CD4-positive, alpha-beta T cell (primary cell): ENCODE measurements at regions not wholly inside any gene's neighbourhood (a gene's known extent, or its start where the extent isn't known, plus 50 kb on each side); places are given as distances from the start of the nearest gene placed in this dataset.

Experiments
- ATAC-seq: fragments of 200-7000 bp; cut with Tn5 transposase; one replicate; pipeline ENCODE4 v1.10.0; 2022; ENCODE audit warnings: mild to moderate bottlenecking; ENCODE audit not compliant: poor library complexity
- CTCF ChIA-PET: fragments of 350-600 bp; sonication (Branson Sonifier 250); formaldehyde crosslinking; loops from one replicate; lab custom pipeline; 2021; ENCODE audit warnings: antibody characterized with exemption, inconsistent platforms; lab: Charles Lee
- POLR2A ChIA-PET: fragments of 350-600 bp; sonication (Branson Sonifier 250); formaldehyde crosslinking; loops from one replicate; lab custom pipeline; 2021; ENCODE audit warnings: antibody characterized with exemption, inconsistent platforms; lab: Charles Lee
- DNase-seq, 14 experiments: peaks; one replicate each; pipeline ENCODE4 v3.0.0-alpha.2; 2013 to 2020; ENCODE audit warnings: mixed read lengths in 2 of 14
- H3K27ac ChIP-seq, 2 donors: one replicate each; pipeline versions ENCODE4 v1.5.1 to v1.7.0; 2013; ENCODE audit warnings: low read length in 2 of 2, low read depth in 1 of 2, mild to moderate bottlenecking in 1 of 2
- H3K27me3 ChIP-seq, 2 experiments: 1 replicate in 1 of 2; 2 replicates in 1 of 2; pipeline versions ENCODE4 v1.6.1 to v1.7.0; 2013; ENCODE audit warnings: low read length in 2 of 2, control low read depth in 1 of 2, mild to moderate bottlenecking in 1 of 2, moderate library complexity in 1 of 2; ENCODE audit not compliant: insufficient read depth in 2 of 2, control insufficient read depth in 1 of 2
- H3K36me3 ChIP-seq: one replicate; pipeline ENCODE4 v1.6.1; 2013; ENCODE audit warnings: low read length, control low read depth; ENCODE audit not compliant: insufficient read depth
- H3K4me1 ChIP-seq: one replicate; pipeline ENCODE4 v1.6.1; 2013; ENCODE audit warnings: low read length, control low read depth; ENCODE audit not compliant: insufficient read depth
- H3K4me3 ChIP-seq: one replicate; pipeline ENCODE4 v1.5.1; 2013; ENCODE audit warnings: mild to moderate bottlenecking, low read length, moderate library complexity
- H3K9me3 ChIP-seq, 2 experiments: 1 replicate in 1 of 2; 2 replicates in 1 of 2; pipeline versions ENCODE4 v1.6.1 to v1.7.0; 2013; ENCODE audit warnings: low read length in 2 of 2, mild to moderate bottlenecking in 2 of 2, control low read depth in 1 of 2, moderate library complexity in 1 of 2; ENCODE audit not compliant: control insufficient read depth in 1 of 2, insufficient read depth in 1 of 2
- H3K27ac Mint-ChIP-seq: one replicate; pipeline ENCODE4 v1.8.0; 2020; ENCODE audit warnings: mixed read lengths
- H3K27me3 Mint-ChIP-seq: one replicate; pipeline ENCODE4 v1.8.0; 2021; ENCODE audit warnings: mixed read lengths
- H3K36me3 Mint-ChIP-seq: one replicate; pipeline ENCODE4 v1.8.0; 2021; ENCODE audit warnings: low read depth, mixed read lengths
- H3K4me1 Mint-ChIP-seq: one replicate; pipeline ENCODE4 v1.8.0; 2021; ENCODE audit warnings: low read depth, mixed read lengths
- H3K4me3 Mint-ChIP-seq: one replicate; pipeline ENCODE4 v1.8.0; 2020; ENCODE audit warnings: mild to moderate bottlenecking, mixed read lengths
- H3K9me3 Mint-ChIP-seq: one replicate; pipeline ENCODE4 v1.8.0; 2020; ENCODE audit warnings: mixed read lengths
- intact Hi-C, 2 experiments: fragments of 100-400 bp; cut with DNase I in 1 of 2; cut with micrococcal nuclease in 1 of 2; formaldehyde crosslinking; loops; one replicate each; pipeline versions ENCODE4 v1.15.1 to v1.9.0; 2023 to 2025; cut with DNase I, micrococcal nuclease
- TF ChIP-seq, protein P1 (sequence below): fragments of 200-600 bp; IDR thresholded peaks from one replicate; pipeline ENCODE4 v1.8.0; 2022; ENCODE audit warnings: antibody characterized with exemption, mild to moderate bottlenecking

- DNase-seq = no peak
- H3K9me3 Mint-ChIP-seq = no peaks in the 10 kb centered on the region
- POLR2A ChIA-PET = interaction anchor here (1.1 kb wide), 1 partner anchor 10 kb away, joined by 3 read pairs; no protein-coding TSS in a partner anchor
Observed at GRCh38 chr2:13102397-13103063, 385.8 kb downstream of the TRIB2 start.

DNA sequence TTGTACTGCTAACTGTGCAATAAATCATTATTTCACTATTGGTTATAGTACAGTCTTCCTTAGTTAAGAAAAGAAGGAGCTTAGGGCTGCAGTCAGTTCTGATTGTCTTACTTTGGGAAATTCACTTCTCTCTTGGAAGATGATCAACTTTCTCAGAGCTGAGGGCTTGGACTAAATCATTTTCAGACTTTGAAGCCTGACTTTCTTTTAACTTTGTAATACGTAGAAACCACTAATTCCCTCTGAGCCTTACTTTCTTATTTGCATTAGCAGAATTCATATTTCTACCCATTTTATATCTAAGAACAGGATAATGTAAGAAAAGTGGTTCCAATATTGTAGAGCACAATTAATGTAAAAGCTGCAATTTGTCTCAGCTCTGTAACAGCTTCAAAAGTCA, 386.4 kb downstream of the TRIB2 start:
- Histone ChIP-seq H3K9me3 (peaks cover 0 to 3% of the 10 kb centered on the region in 2 experiments), H3K36me3 (no peaks in the 10 kb centered on the region), H3K27me3 (peaks cover 5 to 6% of the 10 kb centered on the region in 2 experiments), H3K27ac (no peak overlapping the region), H3K4me1 (no peaks in the 10 kb centered on the region), H3K4me3 (no peak overlapping the region)
- ATAC-seq (no peak), DNase-seq (no peak)
- intact Hi-C loops = no loop called here
- ChIA-PET CTCF (no interaction called here), POLR2A (interaction anchor here (1.1 kb wide), 1 partner anchor 10 kb away, joined by 3 read pairs; no protein-coding TSS in a partner anchor)
- no peaks in the 10 kb centered on the region for H3K9me3 Mint-ChIP-seq
- peaks cover 17% of the 10 kb centered on the region for H3K27me3 Mint-ChIP-seq
- no peak overlapping the region for H3K27ac Mint-ChIP-seq
- H3K36me3 Mint-ChIP-seq = no peaks in the 10 kb centered on the region
- no peak overlapping the region for H3K4me3 Mint-ChIP-seq
- TF ChIP-seq, protein P1, sequence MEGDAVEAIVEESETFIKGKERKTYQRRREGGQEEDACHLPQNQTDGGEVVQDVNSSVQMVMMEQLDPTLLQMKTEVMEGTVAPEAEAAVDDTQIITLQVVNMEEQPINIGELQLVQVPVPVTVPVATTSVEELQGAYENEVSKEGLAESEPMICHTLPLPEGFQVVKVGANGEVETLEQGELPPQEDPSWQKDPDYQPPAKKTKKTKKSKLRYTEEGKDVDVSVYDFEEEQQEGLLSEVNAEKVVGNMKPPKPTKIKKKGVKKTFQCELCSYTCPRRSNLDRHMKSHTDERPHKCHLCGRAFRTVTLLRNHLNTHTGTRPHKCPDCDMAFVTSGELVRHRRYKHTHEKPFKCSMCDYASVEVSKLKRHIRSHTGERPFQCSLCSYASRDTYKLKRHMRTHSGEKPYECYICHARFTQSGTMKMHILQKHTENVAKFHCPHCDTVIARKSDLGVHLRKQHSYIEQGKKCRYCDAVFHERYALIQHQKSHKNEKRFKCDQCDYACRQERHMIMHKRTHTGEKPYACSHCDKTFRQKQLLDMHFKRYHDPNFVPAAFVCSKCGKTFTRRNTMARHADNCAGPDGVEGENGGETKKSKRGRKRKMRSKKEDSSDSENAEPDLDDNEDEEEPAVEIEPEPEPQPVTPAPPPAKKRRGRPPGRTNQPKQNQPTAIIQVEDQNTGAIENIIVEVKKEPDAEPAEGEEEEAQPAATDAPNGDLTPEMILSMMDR = no peak
- H3K4me1 Mint-ChIP-seq = no peaks in the 10 kb centered on the region

More at GRCh38 chr2:13102397-13103063, 385.8 kb downstream of the TRIB2 start:
- ATAC-seq = no peak
- Mint-ChIP-seq H3K4me1 (no peaks in the 10 kb centered on the region), H3K27ac (no peak overlapping the region), H3K4me3 (no peak overlapping the region), H3K27me3 (peaks cover 23% of the 10 kb centered on the region), H3K36me3 (no peaks in the 10 kb centered on the region)
- H3K27ac ChIP-seq = no peak overlapping the region
- intact Hi-C loops = no loop called here
- TF ChIP-seq, protein P1 = no peak
- no peaks in the 10 kb centered on the region for H3K36me3 ChIP-seq
- no peaks in the 10 kb centered on the region for H3K4me1 ChIP-seq
- CTCF ChIA-PET = no interaction called here
- H3K9me3 ChIP-seq = peaks cover 0 to 3% of the 10 kb centered on the region in 2 experiments
- no peak overlapping the region for H3K4me3 ChIP-seq
- peaks cover 4 to 5% of the 10 kb centered on the region in 2 experiments for H3K27me3 ChIP-seq

GRCh38 chr2:13103778-13104493, 387.2 kb downstream of the TRIB2 start:
- TF ChIP-seq, protein P1 = no peak

More at GRCh38 chr2:13103778-13104493, 387.2 kb downstream of the TRIB2 start:
- ChIA-PET POLR2A (interaction anchor here (1.1 kb wide), 1 partner anchor 9 kb away, joined by 3 read pairs; no protein-coding TSS in a partner anchor), CTCF (no interaction called here)
- Mint-ChIP-seq H3K4me1 (no peaks in the 10 kb centered on the region), H3K9me3 (no peaks in the 10 kb centered on the region), H3K4me3 (no peak overlapping the region), H3K27me3 (peaks cover 10% of the 10 kb centered on the region), H3K36me3 (no peaks in the 10 kb centered on the region), H3K27ac (no peak overlapping the region)
- Histone ChIP-seq H3K4me1 (no peaks in the 10 kb centered on the region), H3K4me3 (no peak overlapping the region), H3K9me3 (no peaks in the 10 kb centered on the region), H3K36me3 (no peaks in the 10 kb centered on the region), H3K27ac (no peak overlapping the region), H3K27me3 (peaks cover under 1 to 9% of the 10 kb centered on the region in 2 experiments)
- DNase-seq (no peak), ATAC-seq (no peak)
- intact Hi-C loops = no loop called here
